ENCODE measurements at regions not wholly inside any gene's neighbourhood (a gene's known extent, or its start where the extent isn't known, plus 50 kb on each side); places are given as distances from the start of the nearest gene placed in this dataset.

DNA sequence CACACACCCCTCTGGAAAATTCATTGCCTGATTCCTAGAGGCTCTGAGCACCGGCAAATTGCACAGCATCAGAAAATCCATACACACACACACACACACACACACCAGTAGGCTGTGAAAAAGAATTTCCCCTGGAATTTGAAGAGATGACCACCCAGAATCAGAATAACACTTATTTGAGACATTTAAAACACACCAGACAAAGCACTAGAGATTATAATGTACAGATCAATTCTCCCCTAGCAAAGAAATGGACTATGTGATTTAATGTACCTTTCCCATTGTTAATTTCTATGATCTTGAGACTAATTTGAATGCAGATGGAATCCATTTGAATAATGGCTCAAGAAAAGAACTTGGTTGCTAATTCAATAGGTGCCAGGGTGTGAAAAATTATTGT, 399.3 kb downstream of the HNRNPD start:
- H3K27me3 ChIP-seq (ENCODE audit: control insufficient read depth, insufficient read depth, low read length) = no peaks in the 10 kb centered on the region
- no peak overlapping the region for H3K27ac ChIP-seq (ENCODE audit: low read length)
- no peaks in the 10 kb centered on the region for H3K36me3 ChIP-seq (ENCODE audit: control insufficient read depth, insufficient read depth, low read length)
- no peak overlapping the region for H3K27ac Mint-ChIP-seq
- peaks cover 6 to 11% of the 10 kb centered on the region in 2 donors for H3K27me3 Mint-ChIP-seq (ENCODE audit: low read depth in 2 of 2)
- intact Hi-C loops (cut with micrococcal nuclease) = no loop called here
- no peaks in the 10 kb centered on the region for H3K9me3 Mint-ChIP-seq
- no peaks in the 10 kb centered on the region for H3K4me1 ChIP-seq (ENCODE audit: control insufficient read depth, insufficient read depth, low read length)
- H3K9me3 ChIP-seq (ENCODE audit: control insufficient read depth, insufficient read depth, low read length) = no peaks in the 10 kb centered on the region
- WGBS (ENCODE audit: insufficient coverage) = 92% methylated on average over 1 of the region's 1 CpG
- TF ChIP-seq, protein P1, sequence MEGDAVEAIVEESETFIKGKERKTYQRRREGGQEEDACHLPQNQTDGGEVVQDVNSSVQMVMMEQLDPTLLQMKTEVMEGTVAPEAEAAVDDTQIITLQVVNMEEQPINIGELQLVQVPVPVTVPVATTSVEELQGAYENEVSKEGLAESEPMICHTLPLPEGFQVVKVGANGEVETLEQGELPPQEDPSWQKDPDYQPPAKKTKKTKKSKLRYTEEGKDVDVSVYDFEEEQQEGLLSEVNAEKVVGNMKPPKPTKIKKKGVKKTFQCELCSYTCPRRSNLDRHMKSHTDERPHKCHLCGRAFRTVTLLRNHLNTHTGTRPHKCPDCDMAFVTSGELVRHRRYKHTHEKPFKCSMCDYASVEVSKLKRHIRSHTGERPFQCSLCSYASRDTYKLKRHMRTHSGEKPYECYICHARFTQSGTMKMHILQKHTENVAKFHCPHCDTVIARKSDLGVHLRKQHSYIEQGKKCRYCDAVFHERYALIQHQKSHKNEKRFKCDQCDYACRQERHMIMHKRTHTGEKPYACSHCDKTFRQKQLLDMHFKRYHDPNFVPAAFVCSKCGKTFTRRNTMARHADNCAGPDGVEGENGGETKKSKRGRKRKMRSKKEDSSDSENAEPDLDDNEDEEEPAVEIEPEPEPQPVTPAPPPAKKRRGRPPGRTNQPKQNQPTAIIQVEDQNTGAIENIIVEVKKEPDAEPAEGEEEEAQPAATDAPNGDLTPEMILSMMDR (IDR thresholded peaks at IDR 0.05) = no peak
- H3K4me3 Mint-ChIP-seq = no peak overlapping the region
- ATAC-seq = no peak
- no peaks in the 10 kb centered on the region for H3K4me1 Mint-ChIP-seq
- no peaks in the 10 kb centered on the region for H3K36me3 Mint-ChIP-seq
- H3K4me3 ChIP-seq (ENCODE audit: low read length) = no peak overlapping the region
- DNase-seq = no peak

DNA sequence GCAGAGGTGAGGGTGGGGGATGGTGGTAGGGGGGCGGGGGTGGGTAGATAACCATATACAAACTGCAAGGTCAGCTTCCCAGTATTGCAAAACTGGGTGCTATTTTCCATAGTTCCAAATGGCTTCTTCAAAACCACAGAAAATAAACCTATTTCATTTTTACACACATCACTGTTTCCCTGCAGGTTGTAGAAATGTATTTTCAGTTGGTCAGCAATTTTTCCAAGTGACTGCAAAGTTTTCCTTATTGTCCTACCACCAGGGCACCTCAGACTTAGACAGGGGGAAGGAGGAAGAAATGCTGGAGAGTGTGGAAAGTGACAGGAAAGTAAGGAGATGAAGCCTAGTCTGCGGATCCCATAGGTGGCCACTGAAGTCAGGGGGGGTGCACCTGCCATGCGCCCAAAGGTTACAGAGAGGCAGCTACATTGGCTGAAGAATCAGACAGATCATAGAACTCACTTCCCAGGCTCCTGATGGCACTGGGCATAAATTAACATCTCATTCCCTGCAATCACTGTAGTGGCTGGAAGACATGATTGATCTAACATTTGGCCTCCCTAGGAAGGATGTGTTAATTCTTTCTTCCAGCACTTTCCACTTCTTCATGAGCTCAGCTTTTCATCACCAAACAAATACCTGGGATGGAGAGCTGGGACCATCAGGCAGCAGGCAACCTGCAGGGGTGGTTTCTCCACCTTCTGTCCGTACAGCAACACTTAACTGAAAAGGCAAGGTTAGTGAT, 402.0 kb downstream of the HNRNPD start:
- Histone ChIP-seq H3K27me3 (ENCODE audit: control insufficient read depth, insufficient read depth, low read length) (no peaks in the 10 kb centered on the region), H3K27ac (ENCODE audit: low read length) (no peak overlapping the region), H3K4me3 (ENCODE audit: low read length) (no peak overlapping the region), H3K9me3 (ENCODE audit: control insufficient read depth, insufficient read depth, low read length) (no peaks in the 10 kb centered on the region), H3K36me3 (ENCODE audit: control insufficient read depth, insufficient read depth, low read length) (no peaks in the 10 kb centered on the region), H3K4me1 (ENCODE audit: control insufficient read depth, insufficient read depth, low read length) (no peaks in the 10 kb centered on the region)
- no peak for DNase-seq
- H3K4me1 Mint-ChIP-seq = no peaks in the 10 kb centered on the region
- TF ChIP-seq, protein P1 (IDR thresholded peaks at IDR 0.05) = no peak
- H3K27ac Mint-ChIP-seq = no peak overlapping the region
- H3K4me3 Mint-ChIP-seq = no peak overlapping the region
- 89% methylated on average over 3 of the region's 4 CpGs for WGBS (ENCODE audit: insufficient coverage)
- no peaks in the 10 kb centered on the region for H3K9me3 Mint-ChIP-seq
- H3K36me3 Mint-ChIP-seq = no peaks in the 10 kb centered on the region
- H3K27me3 Mint-ChIP-seq (ENCODE audit: low read depth in 2 of 2) = peaks cover 8 to 18% of the 10 kb centered on the region in 2 donors
- ATAC-seq = no peak
- intact Hi-C loops (cut with micrococcal nuclease) = no loop called here

DNA sequence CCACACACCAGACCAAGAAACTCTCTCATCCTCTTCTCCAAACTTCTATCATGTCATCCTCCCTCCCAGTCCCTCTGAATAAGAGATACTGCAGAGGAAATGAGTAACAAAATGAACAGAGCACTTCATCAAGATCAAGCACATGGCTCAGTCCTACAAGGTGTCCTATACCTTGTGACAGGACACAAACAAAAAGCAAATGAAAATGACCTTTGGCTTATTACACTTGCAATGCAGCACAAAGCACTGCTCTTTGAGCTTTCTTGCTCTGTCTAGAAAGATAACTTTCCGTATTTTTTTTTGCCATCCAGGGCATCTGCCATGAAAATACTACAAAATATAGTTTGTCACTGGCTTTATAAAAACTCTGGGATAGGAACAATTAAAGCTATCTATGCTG, 402.7 kb downstream of the HNRNPD start:
- Mint-ChIP-seq H3K4me1 (no peaks in the 10 kb centered on the region), H3K27ac (no peak overlapping the region), H3K27me3 (ENCODE audit: low read depth in 2 of 2) (peaks cover 8 to 18% of the 10 kb centered on the region in 2 donors), H3K4me3 (no peak overlapping the region), H3K36me3 (no peaks in the 10 kb centered on the region), H3K9me3 (no peaks in the 10 kb centered on the region)
- intact Hi-C loops (cut with micrococcal nuclease) = no loop called here
- Histone ChIP-seq H3K4me3 (ENCODE audit: low read length) (no peak overlapping the region), H3K27ac (ENCODE audit: low read length) (no peak overlapping the region), H3K4me1 (ENCODE audit: control insufficient read depth, insufficient read depth, low read length) (no peaks in the 10 kb centered on the region), H3K36me3 (ENCODE audit: control insufficient read depth, insufficient read depth, low read length) (no peaks in the 10 kb centered on the region), H3K9me3 (ENCODE audit: control insufficient read depth, insufficient read depth, low read length) (no peaks in the 10 kb centered on the region), H3K27me3 (ENCODE audit: control insufficient read depth, insufficient read depth, low read length) (no peaks in the 10 kb centered on the region)
- ATAC-seq (no peak), DNase-seq (no peak)
- 82% methylated on average over 1 of the region's 1 CpG for WGBS (ENCODE audit: insufficient coverage)
- TF ChIP-seq, protein P1 (IDR thresholded peaks at IDR 0.05) = no peak

DNA sequence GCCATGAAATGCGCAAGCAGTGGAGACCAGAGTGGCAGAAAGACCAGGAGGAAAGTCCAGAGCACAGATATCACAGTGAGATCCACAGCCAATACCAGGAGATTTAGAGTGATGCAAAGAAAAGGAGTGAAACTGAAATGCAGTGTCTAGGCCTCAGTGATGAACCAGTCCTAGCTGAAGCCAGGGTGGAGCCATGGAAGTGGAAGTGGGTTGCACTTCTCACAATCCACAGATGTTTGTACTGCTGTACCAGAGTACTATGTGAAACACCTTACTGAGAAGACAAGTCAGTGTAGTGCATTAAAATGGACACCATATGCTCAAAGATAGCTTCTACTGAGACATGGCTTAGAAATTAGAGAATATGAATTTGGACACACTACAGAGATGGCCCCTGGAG, 403.3 kb downstream of the HNRNPD start:
- Histone ChIP-seq H3K4me1 (ENCODE audit: control insufficient read depth, insufficient read depth, low read length) (no peaks in the 10 kb centered on the region), H3K36me3 (ENCODE audit: control insufficient read depth, insufficient read depth, low read length) (no peaks in the 10 kb centered on the region), H3K9me3 (ENCODE audit: control insufficient read depth, insufficient read depth, low read length) (no peaks in the 10 kb centered on the region), H3K27ac (ENCODE audit: low read length) (no peak overlapping the region), H3K27me3 (ENCODE audit: control insufficient read depth, insufficient read depth, low read length) (no peaks in the 10 kb centered on the region), H3K4me3 (ENCODE audit: low read length) (no peak overlapping the region)
- TF ChIP-seq, protein P1 (IDR thresholded peaks at IDR 0.05) = no peak
- Mint-ChIP-seq H3K9me3 (no peaks in the 10 kb centered on the region), H3K4me1 (no peaks in the 10 kb centered on the region), H3K4me3 (no peak overlapping the region), H3K27ac (no peak overlapping the region), H3K36me3 (no peaks in the 10 kb centered on the region), H3K27me3 (ENCODE audit: low read depth in 2 of 2) (peaks cover 8 to 18% of the 10 kb centered on the region in 2 donors)
- intact Hi-C loops (cut with micrococcal nuclease) = no loop called here
- WGBS (ENCODE audit: insufficient coverage) = 90% methylated on average over 1 of the region's 1 CpG
- DNase-seq (no peak), ATAC-seq (no peak)

Measured in natural killer cell (primary cell).